GM12892 (cell line): ENCODE measurements at regions not wholly inside any gene's neighbourhood (a gene's known extent, or its start where the extent isn't known, plus 50 kb on each side); places are given as distances from the start of the nearest gene placed in this dataset.

Experiments
- POLR2A ChIP-seq: IDR thresholded peaks from 2 replicates; pipeline ENCODE4 v1.6.1; 2011; ENCODE audit warnings: low read depth, low read length, control low read depth
- POLR2AphosphoS5 ChIP-seq: IDR thresholded peaks from 2 replicates; pipeline ENCODE4 v1.6.1; 2011; ENCODE audit warnings: low read depth, low read length, control low read depth
- TAF1 ChIP-seq: IDR thresholded peaks from 2 replicates; pipeline ENCODE4 v1.6.1; 2011; ENCODE audit warnings: low read depth, mild to moderate bottlenecking, control low read depth, low read length, borderline replicate concordance

DNA sequence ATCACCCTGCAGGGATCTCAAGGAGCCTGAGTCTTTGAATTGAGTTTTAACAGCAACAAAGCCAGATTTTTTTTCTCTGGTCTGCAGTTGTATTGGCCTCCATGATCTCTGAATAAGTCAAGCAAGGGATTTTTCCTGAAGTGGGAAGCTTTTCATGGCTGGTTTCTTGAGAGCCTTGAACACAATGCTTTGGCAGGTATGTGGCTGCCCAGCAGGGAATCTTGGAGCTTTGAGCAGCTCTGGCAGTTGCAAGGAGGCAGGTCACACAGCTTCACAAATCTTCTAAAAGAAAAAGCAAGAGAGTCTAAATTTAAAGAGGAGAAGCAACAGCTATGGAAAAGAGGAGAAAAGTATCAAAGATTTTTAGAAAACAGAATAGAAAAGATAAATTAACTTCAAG is 60.1 kb downstream of the RPS29 start:
- TF ChIP-seq POLR2AphosphoS5 (no peak), POLR2A (no peak), TAF1 (no peak)
